GM12873 (cell line): ENCODE measurements at regions not wholly inside any gene's neighbourhood (a gene's known extent, or its start where the extent isn't known, plus 50 kb on each side); places are given as distances from the start of the nearest gene placed in this dataset.

Experiments
- TF ChIP-seq, protein P1 (sequence below): IDR thresholded peaks from 2 replicates; pipeline ENCODE4 v1.5.1; 2012; ENCODE audit warnings: low read depth, mild to moderate bottlenecking, moderate library complexity, low read length, control low read depth; ENCODE audit not compliant: insufficient read depth; ENCODE audit errors: missing control alignments

DNA sequence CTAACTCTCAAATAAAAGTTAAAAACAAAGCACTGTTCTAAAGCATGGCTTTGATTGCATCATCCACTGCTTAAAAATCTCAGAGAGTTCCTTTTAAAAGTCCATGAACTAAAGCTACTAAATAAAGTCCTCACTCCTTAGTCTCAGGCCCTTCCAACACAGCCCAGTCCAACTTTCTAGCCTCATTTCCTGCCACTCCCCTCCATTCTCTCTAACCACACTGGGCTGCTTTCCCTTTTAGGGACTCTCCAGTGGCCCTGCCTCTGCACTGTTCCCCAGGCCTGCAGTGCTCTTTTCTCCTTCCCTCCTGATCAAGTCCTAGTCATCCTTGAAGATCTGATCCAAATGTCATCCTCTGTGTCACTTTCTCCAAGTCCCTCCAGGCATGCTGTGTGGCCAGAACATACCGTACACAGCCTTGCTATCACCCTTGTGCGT lies 56.9 kb upstream of the PPP1R3C start:
- TF ChIP-seq, protein P1, sequence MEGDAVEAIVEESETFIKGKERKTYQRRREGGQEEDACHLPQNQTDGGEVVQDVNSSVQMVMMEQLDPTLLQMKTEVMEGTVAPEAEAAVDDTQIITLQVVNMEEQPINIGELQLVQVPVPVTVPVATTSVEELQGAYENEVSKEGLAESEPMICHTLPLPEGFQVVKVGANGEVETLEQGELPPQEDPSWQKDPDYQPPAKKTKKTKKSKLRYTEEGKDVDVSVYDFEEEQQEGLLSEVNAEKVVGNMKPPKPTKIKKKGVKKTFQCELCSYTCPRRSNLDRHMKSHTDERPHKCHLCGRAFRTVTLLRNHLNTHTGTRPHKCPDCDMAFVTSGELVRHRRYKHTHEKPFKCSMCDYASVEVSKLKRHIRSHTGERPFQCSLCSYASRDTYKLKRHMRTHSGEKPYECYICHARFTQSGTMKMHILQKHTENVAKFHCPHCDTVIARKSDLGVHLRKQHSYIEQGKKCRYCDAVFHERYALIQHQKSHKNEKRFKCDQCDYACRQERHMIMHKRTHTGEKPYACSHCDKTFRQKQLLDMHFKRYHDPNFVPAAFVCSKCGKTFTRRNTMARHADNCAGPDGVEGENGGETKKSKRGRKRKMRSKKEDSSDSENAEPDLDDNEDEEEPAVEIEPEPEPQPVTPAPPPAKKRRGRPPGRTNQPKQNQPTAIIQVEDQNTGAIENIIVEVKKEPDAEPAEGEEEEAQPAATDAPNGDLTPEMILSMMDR = no peak

DNA sequence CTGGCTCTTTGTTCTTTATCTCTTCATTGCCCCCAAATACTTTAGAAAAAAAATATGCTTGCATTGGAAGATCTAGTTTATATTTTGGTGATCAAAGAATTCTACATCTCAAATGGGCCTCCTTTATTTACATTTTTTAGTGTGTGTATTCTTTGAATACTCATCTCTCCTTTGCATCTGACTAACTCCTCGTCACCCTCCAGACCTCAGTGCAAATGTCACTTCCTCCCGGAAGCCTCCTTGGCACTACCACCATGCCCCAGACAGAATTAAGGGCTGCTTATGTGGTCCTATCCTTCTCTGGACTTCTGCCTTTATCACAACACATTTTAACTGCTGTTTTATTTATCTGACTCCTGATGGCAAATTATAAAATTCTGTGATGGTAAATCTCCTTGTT lies 52.0 kb upstream of the PPP1R3C start:
- TF ChIP-seq, protein P1 = no peak

DNA sequence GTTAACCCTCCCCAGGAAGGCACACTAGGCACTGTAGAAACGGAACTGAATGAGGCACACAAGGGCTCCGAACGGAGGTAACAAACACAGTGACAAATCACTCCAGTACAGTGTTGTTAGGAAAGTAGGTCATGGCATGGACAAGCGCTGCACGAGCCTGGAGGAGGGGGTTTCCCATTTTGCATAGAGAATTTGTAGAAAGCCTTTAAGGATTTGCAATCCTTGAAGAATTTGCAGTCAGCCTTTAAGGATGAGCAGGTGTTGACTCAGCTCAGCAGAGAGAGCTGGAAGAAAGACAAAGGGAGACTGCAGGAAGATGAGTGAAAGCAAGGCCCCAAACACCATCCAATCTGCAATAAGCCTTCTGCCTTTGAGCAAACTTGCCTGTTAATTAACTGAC lies 51.1 kb upstream of the PPP1R3C start:
- TF ChIP-seq, protein P1 = no peak

DNA sequence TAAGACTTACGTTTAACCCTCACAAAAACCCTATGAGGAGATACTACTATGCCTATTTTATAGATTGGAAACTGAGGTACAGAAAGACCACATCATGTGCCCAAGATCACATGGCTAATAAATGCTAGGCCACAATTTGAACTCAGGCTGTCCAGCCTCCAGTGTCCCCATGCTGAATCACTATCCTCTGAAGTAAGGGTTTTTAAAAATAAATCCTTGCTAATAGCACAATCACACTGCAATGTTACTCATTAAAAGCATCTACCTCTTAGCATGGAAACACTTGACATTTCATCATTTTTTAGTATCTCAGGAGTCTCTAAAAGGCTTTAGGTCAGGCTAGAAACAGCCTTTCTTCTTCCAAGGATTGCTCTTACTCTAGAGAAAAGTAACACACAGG lies 50.0 kb upstream of the PPP1R3C start:
- TF ChIP-seq, protein P1 = no peak
